ENCODE measurements at regions not wholly inside any gene's neighbourhood (a gene's known extent, or its start where the extent isn't known, plus 50 kb on each side); places are given as distances from the start of the nearest gene placed in this dataset.

- no peak for DNase-seq
- H3K27ac ChIP-seq = no peak overlapping the region
- H3K4me3 ChIP-seq (ENCODE audit: low read depth, low read length) = no peak overlapping the region
- H3K9me3 ChIP-seq (ENCODE audit: severe bottlenecking) = no peaks in the 10 kb centered on the region
- H3K27me3 ChIP-seq (ENCODE audit: insufficient read depth, low read depth, severe bottlenecking) = peaks cover 40% of the 10 kb centered on the region
- H3K36me3 ChIP-seq = no peaks in the 10 kb centered on the region
- no peak for TF ChIP-seq CTCF (IDR thresholded peaks at IDR 0.05; ENCODE audit: low read depth, low read length)
Measured at GRCh38 chr1:208387908-208388811, 144.0 kb upstream of the PLXNA2 start.

- Histone ChIP-seq H3K27me3 (ENCODE audit: insufficient read depth, low read depth, severe bottlenecking) (peaks cover 35% of the 10 kb centered on the region), H3K9me3 (ENCODE audit: severe bottlenecking) (no peaks in the 10 kb centered on the region), H3K27ac (no peak overlapping the region), H3K36me3 (no peaks in the 10 kb centered on the region), H3K4me3 (ENCODE audit: low read depth, low read length) (no peak overlapping the region)
- no peak for TF ChIP-seq CTCF (IDR thresholded peaks at IDR 0.05; ENCODE audit: low read depth, low read length)
- no peak for DNase-seq
Measured at GRCh38 chr1:208393416-208393815, 149.2 kb upstream of the PLXNA2 start.

GRCh38 chr1:208393826-208394225 is 149.6 kb upstream of the PLXNA2 start:
- H3K4me3 ChIP-seq (ENCODE audit: low read depth, low read length) = no peak overlapping the region
- H3K36me3 ChIP-seq = no peaks in the 10 kb centered on the region
- no peaks in the 10 kb centered on the region for H3K9me3 ChIP-seq (ENCODE audit: severe bottlenecking)
- TF ChIP-seq CTCF (IDR thresholded peaks at IDR 0.05; ENCODE audit: low read depth, low read length) = no peak
- no peak for DNase-seq
- H3K27me3 ChIP-seq (ENCODE audit: insufficient read depth, low read depth, severe bottlenecking) = peaks cover 40% of the 10 kb centered on the region
- H3K27ac ChIP-seq = no peak overlapping the region

DNA sequence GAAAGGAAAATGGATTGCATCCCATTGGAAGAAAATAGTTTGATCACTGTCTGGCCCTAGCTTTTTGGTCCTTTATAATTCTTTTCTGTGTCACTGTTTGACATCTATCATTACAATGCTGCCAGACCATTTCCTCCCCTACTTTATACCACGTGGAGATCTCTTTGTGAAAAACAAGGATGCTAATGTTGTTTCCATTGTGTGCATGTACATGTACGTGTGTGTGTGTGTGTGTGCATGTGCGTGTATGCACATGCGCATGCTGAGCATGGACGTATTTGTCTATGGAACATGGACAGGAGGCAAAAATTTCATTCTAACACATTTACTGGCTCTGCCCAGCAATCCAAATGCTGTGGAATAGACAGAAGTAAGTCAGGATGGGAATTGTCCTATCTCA is 153.1 kb upstream of the PLXNA2 start:
- no peak for DNase-seq
- Histone ChIP-seq H3K4me3 (ENCODE audit: low read depth, low read length) (no peak overlapping the region), H3K27me3 (ENCODE audit: insufficient read depth, low read depth, severe bottlenecking) (peaks cover 63% of the 10 kb centered on the region), H3K9me3 (ENCODE audit: severe bottlenecking) (no peaks in the 10 kb centered on the region), H3K27ac (no peak overlapping the region), H3K36me3 (no peaks in the 10 kb centered on the region)
- no peak for TF ChIP-seq CTCF (IDR thresholded peaks at IDR 0.05; ENCODE audit: low read depth, low read length)

GRCh38 chr1:208405014-208405413 is 160.8 kb upstream of the PLXNA2 start:
- H3K27ac ChIP-seq = no peak overlapping the region
- no peak for TF ChIP-seq CTCF (IDR thresholded peaks at IDR 0.05; ENCODE audit: low read depth, low read length)
- no peaks in the 10 kb centered on the region for H3K9me3 ChIP-seq (ENCODE audit: severe bottlenecking)
- peaks cover 43% of the 10 kb centered on the region for H3K27me3 ChIP-seq (ENCODE audit: insufficient read depth, low read depth, severe bottlenecking)
- no peak for DNase-seq
- no peak overlapping the region for H3K4me3 ChIP-seq (ENCODE audit: low read depth, low read length)
- no peaks in the 10 kb centered on the region for H3K36me3 ChIP-seq

All from WERI-Rb-1 (cell line).